ENCODE measurements at regions not wholly inside any gene's neighbourhood (a gene's known extent, or its start where the extent isn't known, plus 50 kb on each side); places are given as distances from the start of the nearest gene placed in this dataset.

DNA sequence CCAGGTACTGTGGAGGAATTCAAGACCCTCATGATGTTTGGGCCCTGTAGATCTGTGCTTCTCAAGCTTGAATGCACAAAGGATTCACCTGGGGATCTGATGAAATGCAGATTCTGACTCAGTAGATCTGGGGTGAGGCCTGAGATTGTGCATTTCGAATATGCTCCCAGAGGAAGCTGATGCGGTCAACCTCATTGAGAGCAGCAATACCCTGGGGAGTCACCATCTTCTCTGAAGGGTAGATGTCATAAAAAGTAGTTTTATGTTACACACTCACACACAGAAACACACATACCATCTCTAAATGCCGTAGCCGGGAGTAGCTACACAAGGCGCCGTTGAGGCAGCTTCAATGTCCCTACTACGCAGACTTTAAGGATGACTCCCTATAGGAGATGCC is 55.8 kb upstream of the CPEB4 start:
- no peak for DNase-seq

DNA sequence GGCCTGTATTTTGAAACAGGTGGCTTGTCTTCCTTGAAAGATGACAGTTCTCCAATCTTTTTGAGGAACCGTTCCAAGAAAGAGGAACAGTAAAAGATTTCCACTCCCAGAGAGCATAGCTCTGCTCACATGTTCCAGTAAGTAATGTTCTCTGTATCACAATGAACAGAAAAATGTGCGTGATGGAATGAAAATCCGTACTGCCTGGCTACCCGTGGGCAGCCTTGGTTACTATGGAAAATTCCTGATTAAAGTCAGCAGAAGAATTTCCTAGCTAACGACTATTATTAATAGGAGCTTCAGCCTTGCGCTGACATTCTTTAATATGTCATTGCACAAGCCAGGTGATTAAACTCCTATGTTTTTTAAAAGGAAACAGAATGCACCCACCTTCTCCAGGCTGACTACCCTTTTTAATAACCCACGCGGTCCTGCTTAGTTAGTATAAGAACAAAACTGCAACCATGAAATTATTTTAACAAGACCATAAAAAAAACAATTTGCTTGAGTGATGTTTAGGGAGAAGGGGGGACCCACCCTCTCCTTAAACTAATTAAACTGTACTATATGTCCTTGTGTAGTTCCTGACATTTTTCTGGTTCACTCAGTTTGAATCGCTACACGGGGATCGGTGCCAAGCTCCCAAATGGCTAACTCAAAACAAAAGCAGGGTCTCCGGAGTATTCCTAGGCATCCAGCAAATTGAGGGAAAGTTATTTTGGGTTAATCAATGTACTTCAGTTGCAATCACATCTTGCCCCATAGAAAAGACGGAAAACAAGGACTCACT is 54.8 kb upstream of the CPEB4 start:
- DNase-seq, result no peak

DNA sequence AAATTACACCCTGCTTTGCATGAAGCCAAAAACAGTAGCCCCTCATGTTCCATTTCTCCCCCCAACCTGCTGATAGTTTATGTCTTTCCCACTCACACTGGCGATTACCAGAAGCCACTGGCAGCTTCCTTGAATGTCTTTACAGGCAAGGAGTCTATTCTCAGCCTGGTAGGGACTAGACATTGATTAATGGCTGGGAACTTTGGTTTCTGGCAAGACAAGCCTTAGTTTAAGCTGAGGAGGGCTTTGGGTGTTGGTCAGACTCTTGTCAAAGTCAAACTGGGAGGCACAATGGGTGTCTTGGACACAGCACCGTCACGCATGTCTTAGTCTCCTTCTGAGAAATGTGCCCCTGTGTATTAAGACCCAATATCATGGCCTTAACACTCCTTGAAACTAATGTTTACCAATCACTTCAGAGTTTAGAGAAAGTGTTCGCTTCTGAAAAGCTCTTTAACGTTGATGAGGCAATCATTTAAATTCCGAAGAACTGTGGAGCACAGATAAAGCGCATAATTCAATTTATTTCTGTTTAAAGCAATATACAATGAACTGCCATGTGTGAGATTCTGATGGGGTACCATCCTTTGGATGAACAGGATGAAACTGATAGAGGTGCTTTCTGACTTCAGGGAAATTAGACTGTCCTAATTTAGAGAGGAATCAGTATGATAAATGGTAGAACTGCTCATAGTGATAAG is 53.9 kb upstream of the CPEB4 start:
- DNase-seq, result no peak

DNA sequence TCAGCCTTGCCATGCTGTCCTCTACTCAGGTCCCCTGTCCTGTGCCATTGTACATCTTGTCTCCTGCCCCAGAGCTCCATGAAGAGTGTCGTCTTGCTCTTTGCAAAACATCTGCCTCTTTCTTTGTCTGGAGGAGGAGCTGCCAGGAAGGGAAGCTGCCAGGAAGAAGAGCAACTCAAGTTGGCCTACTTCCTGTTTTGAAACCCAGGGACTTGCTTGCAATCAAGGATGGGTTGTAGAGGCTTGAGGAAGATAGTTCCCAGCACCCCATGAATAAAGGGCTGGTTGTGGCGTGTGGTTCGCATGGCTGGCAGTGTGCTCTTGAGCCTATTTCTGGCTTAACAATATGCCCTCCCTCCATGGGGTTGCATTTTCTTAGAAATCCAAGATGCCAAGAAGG is 53.0 kb upstream of the CPEB4 start:
- DNase-seq, result no peak

DNA sequence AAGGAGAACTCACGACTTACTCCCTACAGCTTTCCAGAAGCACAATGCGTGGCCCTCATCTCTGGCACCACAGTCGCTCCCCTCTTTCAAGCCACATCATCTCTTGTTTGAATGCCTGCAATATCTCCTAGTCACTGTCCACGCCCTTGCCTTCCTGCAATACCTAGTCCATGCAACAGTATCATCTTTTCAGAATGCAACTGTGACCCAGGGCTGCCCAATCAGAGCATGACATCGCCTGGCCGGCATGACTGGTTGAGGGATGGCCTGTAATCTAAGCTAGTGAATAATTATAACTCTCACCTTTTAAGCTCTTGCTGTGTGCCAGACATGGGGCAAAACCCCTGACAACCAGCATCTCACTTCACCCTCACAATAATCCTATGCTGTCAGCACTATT is 52.5 kb upstream of the CPEB4 start:
- DNase-seq, result no peak

DNA sequence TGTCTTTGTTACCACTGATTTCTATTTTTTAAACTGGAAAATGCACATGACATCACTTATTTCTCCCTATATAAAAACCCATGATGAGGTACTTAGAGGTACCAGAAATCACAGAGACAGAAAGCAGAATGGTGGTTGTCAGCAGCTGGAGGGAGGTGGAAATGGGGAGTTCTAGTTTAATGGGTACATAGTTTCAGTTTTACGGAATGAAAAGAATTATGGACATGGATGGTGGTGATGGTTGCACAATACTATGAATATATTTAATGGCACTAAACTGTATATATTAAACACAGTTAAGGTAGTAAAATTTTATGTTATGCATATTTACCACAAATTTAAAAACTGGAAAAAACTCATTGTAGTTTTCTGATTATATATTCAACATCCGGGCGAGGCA is 50.5 kb upstream of the CPEB4 start:
- DNase-seq, result no peak
